PC-3 (cell line): ENCODE measurements at regions not wholly inside any gene's neighbourhood (a gene's known extent, or its start where the extent isn't known, plus 50 kb on each side); places are given as distances from the start of the nearest gene placed in this dataset.

ENCODE experiments used
- ATAC-seq: fragments of 200-7000 bp; cut with Tn5 transposase; 2 replicates; pipeline ENCODE4 v1.9.1; 2020; ENCODE audit warnings: mild to moderate bottlenecking, moderate library complexity
- BruUV-seq: library from RNA; stranded (reverse); fragments of 400-500 nt; replicated peaks from 2 replicates; lab custom pipeline; 2021; lab: Mats Ljungman, UMichigan
- CTCF ChIA-PET: fragments of 300-600 bp; sonication (Branson Sonifier 250); formaldehyde crosslinking; loops from one replicate; lab custom pipeline; 2022; ENCODE audit warnings: antibody characterized with exemption; lab: Charles Lee
- POLR2A ChIA-PET: fragments of 300-600 bp; sonication (Branson Sonifier 250); formaldehyde crosslinking; loops from one replicate; lab custom pipeline; 2022; ENCODE audit warnings: antibody characterized with exemption; ENCODE audit not compliant: unreplicated experiment; lab: Charles Lee
- DNase-seq: peaks from one replicate; pipeline ENCODE4 v3.0.0-alpha.2; 2015
- H2AFZ ChIP-seq: fragments of 300-600 bp; sonication (generic); 2 replicates; pipeline ENCODE4 v1.6.0; 2016; ENCODE audit warnings: antibody characterized with exemption, low read length
- H3F3A ChIP-seq: fragments of 300-600 bp; sonication (generic); one replicate; pipeline ENCODE4 v1.6.0; 2017; ENCODE audit warnings: antibody characterized with exemption, low read length, control low read depth, mild to moderate bottlenecking; ENCODE audit not compliant: unreplicated experiment
- H3K27ac ChIP-seq: fragments of 300-600 bp; sonication (generic); 2 replicates; pipeline ENCODE4 v1.5.1; 2016; ENCODE audit warnings: mild to moderate bottlenecking, low read length
- H3K27me3 ChIP-seq: fragments of 300-600 bp; sonication (generic); 2 replicates; pipeline ENCODE4 v1.6.1; 2016; ENCODE audit warnings: low read length, mixed read lengths
- H3K36me3 ChIP-seq: fragments of 300-600 bp; sonication (generic); 2 replicates; pipeline ENCODE4 v1.6.1; 2016; ENCODE audit warnings: low read depth, mixed run types, low read length, mixed read lengths
- H3K4me1 ChIP-seq: fragments of 300-600 bp; sonication (generic); 2 replicates; pipeline ENCODE4 v1.5.1; 2016; ENCODE audit warnings: low read length; ENCODE audit not compliant: insufficient read depth
- H3K4me2 ChIP-seq: fragments of 300-600 bp; sonication (generic); 2 replicates; pipeline ENCODE4 v1.6.0; 2016; ENCODE audit warnings: low read length
- H3K4me3 ChIP-seq: fragments of 300-600 bp; sonication (generic); 2 replicates; pipeline ENCODE4 v1.5.1; 2016; ENCODE audit warnings: mild to moderate bottlenecking, low read length, mixed read lengths
- H3K79me2 ChIP-seq: fragments of 300-600 bp; sonication (generic); 2 replicates; pipeline ENCODE4 v1.6.1; 2017; ENCODE audit warnings: low read length, mixed read lengths
- H3K9ac ChIP-seq: fragments of 300-600 bp; sonication (generic); 2 replicates; pipeline ENCODE4 v1.6.0; 2016; ENCODE audit warnings: mild to moderate bottlenecking, low read length
- H3K9me2 ChIP-seq: fragments of 300-600 bp; sonication (generic); replicated peaks from 2 replicates; pipeline ENCODE4 v1.6.1; 2016; ENCODE audit warnings: mixed run types, low read length, mixed read lengths
- H3K9me3 ChIP-seq: fragments of 300-600 bp; sonication (generic); 2 replicates; pipeline ENCODE4 v1.6.1; 2016; ENCODE audit warnings: low read length, mixed read lengths
- H4K20me1 ChIP-seq: fragments of 300-600 bp; sonication (generic); 2 replicates; pipeline ENCODE4 v1.6.1; 2016; ENCODE audit warnings: low read length, mixed read lengths
- EZH2 ChIP-seq: fragments of 300-600 bp; sonication (generic); IDR thresholded peaks from one replicate; pipeline ENCODE4 v1.6.1; 2017; ENCODE audit warnings: antibody characterized with exemption, mild to moderate bottlenecking, low read length; ENCODE audit not compliant: unreplicated experiment
- EZH2phosphoT487 ChIP-seq: fragments of 300-600 bp; sonication (generic); IDR thresholded peaks from 2 replicates; pipeline ENCODE4 v1.6.1; 2018; ENCODE audit warnings: mild to moderate bottlenecking, antibody characterized with exemption, low read length, borderline replicate concordance
- intact Hi-C: fragments of 100-400 bp; cut with micrococcal nuclease; formaldehyde crosslinking; loops from 2 replicates; pipeline ENCODE4 v1.9.0; 2023
- TF ChIP-seq, protein P1 (sequence below): fragments of 300-600 bp; sonication (generic); conservative IDR thresholded peaks from 2 replicates; pipeline ENCODE4 v1.5.1; 2017; ENCODE audit warnings: antibody characterized with exemption, low read depth, mild to moderate bottlenecking, low read length

DNA sequence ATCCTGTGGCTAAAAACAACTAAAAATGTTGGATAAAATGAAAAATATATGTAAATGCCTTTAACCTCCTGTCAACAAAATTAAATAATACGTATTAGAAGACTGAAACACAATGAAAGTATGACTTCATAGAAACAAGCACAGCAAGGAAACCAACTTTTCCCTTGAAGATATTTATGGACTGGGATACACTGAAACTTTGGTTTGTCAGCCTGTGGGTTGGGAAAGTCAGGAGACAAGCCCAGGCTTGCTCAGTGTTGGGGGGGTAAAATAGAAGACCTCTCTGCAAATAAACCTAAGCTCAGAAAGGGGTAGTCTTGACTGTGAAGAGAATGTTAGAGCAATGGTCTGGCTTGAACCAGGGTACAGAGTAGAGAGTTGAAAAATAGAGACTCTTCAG lies 454.5 kb downstream of the FBXO15 start:
- peaks cover 38% of the 10 kb centered on the region for H3K4me1 ChIP-seq
- H3F3A ChIP-seq: no peaks in the 10 kb centered on the region
- TF ChIP-seq EZH2phosphoT487 (no peak), EZH2 (no peak)
- TF ChIP-seq, protein P1, sequence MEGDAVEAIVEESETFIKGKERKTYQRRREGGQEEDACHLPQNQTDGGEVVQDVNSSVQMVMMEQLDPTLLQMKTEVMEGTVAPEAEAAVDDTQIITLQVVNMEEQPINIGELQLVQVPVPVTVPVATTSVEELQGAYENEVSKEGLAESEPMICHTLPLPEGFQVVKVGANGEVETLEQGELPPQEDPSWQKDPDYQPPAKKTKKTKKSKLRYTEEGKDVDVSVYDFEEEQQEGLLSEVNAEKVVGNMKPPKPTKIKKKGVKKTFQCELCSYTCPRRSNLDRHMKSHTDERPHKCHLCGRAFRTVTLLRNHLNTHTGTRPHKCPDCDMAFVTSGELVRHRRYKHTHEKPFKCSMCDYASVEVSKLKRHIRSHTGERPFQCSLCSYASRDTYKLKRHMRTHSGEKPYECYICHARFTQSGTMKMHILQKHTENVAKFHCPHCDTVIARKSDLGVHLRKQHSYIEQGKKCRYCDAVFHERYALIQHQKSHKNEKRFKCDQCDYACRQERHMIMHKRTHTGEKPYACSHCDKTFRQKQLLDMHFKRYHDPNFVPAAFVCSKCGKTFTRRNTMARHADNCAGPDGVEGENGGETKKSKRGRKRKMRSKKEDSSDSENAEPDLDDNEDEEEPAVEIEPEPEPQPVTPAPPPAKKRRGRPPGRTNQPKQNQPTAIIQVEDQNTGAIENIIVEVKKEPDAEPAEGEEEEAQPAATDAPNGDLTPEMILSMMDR: no peak
- ChIA-PET CTCF (no interaction called here), POLR2A (no interaction called here)
- DNase-seq (no peak), ATAC-seq (no peak)
- no peak overlapping the region for H3K27ac ChIP-seq
- H3K4me3 ChIP-seq: no peak overlapping the region
- H3K9me3 ChIP-seq: no peaks in the 10 kb centered on the region
- intact Hi-C loops: no loop called here
- no peak overlapping the region for H2AFZ ChIP-seq
- H3K27me3 ChIP-seq: no peaks in the 10 kb centered on the region
- H4K20me1 ChIP-seq: no peaks in the 10 kb centered on the region
- H3K4me2 ChIP-seq: no peak overlapping the region
- no TSS peak for BruUV-seq
- no peaks in the 10 kb centered on the region for H3K79me2 ChIP-seq
- no peaks in the 10 kb centered on the region for H3K9me2 ChIP-seq
- H3K9ac ChIP-seq: no peak overlapping the region
- H3K36me3 ChIP-seq: no peaks in the 10 kb centered on the region

DNA sequence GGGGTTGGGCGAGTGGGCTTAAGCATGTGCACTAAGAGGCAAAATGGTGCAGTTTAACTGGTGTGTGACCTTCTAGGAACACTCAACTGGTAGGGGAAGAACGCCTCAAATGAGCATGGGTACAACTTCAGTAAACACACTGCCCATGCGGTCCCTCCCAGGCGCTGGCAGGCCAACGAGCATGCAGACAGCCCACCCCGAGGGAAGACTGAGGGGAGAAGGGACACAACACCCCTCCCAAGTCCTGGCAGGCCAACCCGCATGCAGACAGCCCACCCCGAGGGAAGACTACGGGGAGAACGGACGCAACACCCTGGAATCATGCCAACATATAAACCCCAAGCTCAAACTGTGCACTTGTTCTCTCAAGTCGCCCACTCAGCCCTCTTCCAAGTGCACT lies 456.0 kb downstream of the FBXO15 start:
- Histone ChIP-seq H3K9me3 (no peaks in the 10 kb centered on the region), H3K9me2 (no peaks in the 10 kb centered on the region), H3K9ac (peak overlapping the region; percentile 67), H3K79me2 (no peaks in the 10 kb centered on the region), H3K36me3 (no peaks in the 10 kb centered on the region), H3K4me1 (peaks cover 38% of the 10 kb centered on the region), H3K27me3 (no peaks in the 10 kb centered on the region), H3F3A (no peaks in the 10 kb centered on the region), H3K27ac (peak overlapping the region; percentile 93), H3K4me3 (no peak overlapping the region), H4K20me1 (no peaks in the 10 kb centered on the region), H3K4me2 (peak overlapping the region; percentile 33), H2AFZ (0 out of 2 replicates have a peak overlapping the region, but pooled peaks have one; percentile 46)
- ATAC-seq (no peak), DNase-seq (no peak)
- intact Hi-C loops: no loop called here
- TSS peak; percentile 63 for BruUV-seq
- POLR2A ChIA-PET: no interaction called here
- TF ChIP-seq, protein P1: no peak
- TF ChIP-seq EZH2phosphoT487: no peak
- TF ChIP-seq EZH2: no peak
- CTCF ChIA-PET: no interaction called here

DNA sequence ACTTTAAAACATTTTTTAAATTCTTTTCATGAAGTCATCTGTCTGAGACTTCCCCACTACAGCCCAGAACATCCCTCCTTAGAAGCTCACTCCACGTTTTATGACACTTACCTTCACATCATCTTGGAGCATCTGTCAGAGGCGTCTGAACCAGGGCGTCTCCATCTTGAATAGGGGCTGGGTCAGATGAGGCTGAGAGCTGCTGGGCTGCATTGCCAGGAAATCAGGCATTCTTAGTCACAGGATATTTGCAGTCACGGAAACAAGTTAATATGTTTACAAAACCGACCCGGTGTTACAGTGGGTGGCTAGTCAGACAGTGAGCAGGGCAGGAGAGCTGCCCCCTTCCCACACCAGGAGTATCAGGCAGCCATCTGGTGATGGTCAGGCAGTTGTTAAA lies 456.5 kb downstream of the FBXO15 start:
- peak; percentile 85 for DNase-seq
- BruUV-seq: no TSS peak
- H2AFZ ChIP-seq: 0 out of 2 replicates have a peak overlapping the region, but pooled peaks have one; percentile 46

More for the DNA sequence above, 456.5 kb downstream of the FBXO15 start:
- Histone ChIP-seq H3K27ac (peak overlapping the region; percentile 93), H3K9me3 (no peaks in the 10 kb centered on the region), H3K4me2 (peak overlapping the region; percentile 33), H3K79me2 (no peaks in the 10 kb centered on the region), H4K20me1 (no peaks in the 10 kb centered on the region), H3K4me3 (no peak overlapping the region), H3F3A (no peaks in the 10 kb centered on the region), H3K36me3 (no peaks in the 10 kb centered on the region), H3K27me3 (no peaks in the 10 kb centered on the region), H3K4me1 (peaks cover 38% of the 10 kb centered on the region), H3K9ac (peak overlapping the region; percentile 67), H3K9me2 (no peaks in the 10 kb centered on the region)
- POLR2A ChIA-PET: interaction anchor here (0.6 kb wide), 1 partner anchor 394 kb away, joined by 13 read pairs; no protein-coding TSS in a partner anchor
- peak; percentile 88 for ATAC-seq
- CTCF ChIA-PET: interaction anchor here (0.6 to 0.7 kb wide), 2 partner anchors 21 to 872 kb away, joined by 3 to 4 read pairs; no protein-coding TSS in a partner anchor
- intact Hi-C loops: no loop called here
- TF ChIP-seq EZH2phosphoT487: no peak
- TF ChIP-seq, protein P1: no peak
- no peak for TF ChIP-seq EZH2
